ENCODE measurements at regions not wholly inside any gene's neighbourhood (a gene's known extent, or its start where the extent isn't known, plus 50 kb on each side); places are given as distances from the start of the nearest gene placed in this dataset.

DNA sequence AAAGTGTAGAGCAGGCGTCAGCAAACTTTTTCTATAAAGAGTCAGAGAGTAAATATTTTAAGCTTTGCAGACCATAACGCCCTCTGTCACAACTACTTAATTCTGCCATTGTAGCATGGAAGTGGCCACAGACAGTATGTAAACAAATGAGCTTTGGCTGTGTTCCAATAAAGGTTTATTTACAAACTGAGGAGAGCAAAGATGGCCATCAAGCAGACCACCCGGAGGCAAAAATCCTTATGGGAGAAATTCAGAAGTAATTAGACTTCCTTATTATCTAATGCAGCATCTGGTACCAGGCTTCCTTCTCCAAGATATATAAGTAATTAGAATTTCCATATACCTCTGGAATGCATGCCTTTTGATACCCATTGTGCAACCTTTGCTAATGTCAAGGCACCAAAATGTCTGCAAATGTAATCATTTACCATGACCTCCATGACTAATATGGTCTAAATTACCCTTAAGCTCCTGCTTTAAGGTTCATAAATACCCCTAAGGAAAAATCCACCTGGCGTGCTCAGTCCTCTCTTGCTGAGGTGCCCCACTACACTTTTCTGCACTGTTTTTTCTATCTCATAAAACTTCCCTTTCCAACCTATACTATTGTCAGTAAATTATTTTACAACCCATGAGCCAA lies 377.8 kb downstream of the MATN1 start:
- in situ Hi-C loops (cut with HindIII; ENCODE audit: low sequenced_read_pairs): no loop called here

DNA sequence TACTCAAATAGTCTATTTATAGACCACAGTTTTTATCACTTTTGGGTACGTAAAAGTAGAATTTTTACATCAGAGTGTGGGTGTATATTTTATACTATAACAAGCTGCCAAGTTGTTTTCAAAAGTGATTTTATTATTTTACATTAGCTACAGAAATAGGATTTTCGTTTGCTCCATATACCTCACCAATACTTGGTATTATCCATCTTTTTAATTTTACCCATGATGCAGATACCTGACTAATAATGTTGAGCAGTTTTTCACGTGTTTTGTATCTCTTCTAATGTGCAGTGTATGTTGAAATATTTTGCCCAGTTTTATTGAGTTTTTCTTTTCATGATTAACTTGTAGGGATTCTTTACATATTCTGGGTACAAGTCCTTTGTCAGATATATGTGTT lies 379.8 kb downstream of the MATN1 start:
- in situ Hi-C loops (cut with HindIII; ENCODE audit: low sequenced_read_pairs): no loop called here

DNA sequence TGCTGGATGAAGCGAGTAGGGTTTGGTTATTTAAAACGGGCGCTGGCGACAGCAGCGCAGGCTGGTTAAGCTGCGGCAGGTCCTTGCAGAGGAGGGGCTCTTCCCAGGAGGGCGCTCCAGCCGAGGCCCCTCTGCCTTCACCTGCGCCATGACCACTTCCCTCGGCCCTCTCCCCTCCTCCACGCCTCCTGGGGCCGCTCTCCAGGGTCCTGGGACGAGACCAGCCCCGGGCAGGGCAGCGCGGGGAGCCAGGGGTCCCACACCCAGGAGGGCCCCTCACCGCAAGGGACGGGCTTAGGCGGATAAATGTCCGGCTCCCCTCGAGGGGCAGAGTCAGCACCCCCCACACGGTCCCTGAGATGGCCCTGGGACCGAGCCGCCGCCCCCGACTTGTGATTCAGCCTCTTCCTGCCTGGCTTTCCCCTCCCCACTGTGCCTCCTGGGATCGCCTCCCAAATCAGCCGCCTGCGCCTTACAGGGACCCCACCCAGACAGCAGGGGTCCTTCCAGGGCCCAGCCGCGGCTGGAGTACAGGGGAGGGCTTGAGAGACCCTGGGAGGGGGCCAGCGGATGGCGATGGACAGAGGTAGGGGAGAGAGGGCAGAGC lies 380.7 kb downstream of the MATN1 start:
- in situ Hi-C loops (cut with HindIII; ENCODE audit: low sequenced_read_pairs): no loop called here

DNA sequence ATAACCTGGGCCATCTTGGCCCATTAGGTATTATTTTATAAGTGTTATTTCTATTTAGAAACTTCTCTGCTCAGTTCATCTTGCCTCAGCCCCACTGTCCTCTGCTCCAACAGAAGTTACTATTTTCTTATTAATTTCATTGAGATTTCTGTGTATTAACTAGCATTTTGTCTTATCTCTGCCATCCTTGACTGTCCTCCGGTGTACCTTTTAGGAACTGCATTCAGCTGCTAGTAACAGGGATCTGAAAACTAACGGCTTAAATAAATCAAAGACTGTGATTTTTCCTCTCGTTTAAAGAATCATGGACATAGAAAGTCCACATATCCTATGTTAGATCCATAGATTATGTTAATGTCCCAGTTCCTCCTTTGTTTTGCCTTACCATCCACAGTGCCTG lies 382.5 kb downstream of the MATN1 start:
- in situ Hi-C loops (cut with HindIII; ENCODE audit: low sequenced_read_pairs): no loop called here

DNA sequence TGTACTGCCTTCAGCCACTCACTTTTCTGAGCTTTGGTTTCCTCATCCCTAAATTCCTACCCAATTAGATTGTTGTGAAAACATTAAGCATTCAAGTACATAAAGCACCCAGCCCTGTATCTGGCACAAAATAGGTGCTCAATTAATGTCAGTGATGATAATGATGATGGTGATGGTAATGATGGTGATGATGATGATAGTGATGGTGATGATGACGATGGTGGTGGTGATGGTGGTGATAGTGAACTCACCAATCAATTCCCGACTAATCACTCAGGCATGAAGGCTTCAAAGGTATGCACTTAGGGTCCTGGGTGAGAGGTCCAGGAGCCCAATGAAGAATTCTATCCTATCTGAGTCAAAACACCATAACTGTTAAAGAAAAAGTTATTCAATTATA lies 383.5 kb downstream of the MATN1 start:
- in situ Hi-C loops (cut with HindIII; ENCODE audit: low sequenced_read_pairs): no loop called here

DNA sequence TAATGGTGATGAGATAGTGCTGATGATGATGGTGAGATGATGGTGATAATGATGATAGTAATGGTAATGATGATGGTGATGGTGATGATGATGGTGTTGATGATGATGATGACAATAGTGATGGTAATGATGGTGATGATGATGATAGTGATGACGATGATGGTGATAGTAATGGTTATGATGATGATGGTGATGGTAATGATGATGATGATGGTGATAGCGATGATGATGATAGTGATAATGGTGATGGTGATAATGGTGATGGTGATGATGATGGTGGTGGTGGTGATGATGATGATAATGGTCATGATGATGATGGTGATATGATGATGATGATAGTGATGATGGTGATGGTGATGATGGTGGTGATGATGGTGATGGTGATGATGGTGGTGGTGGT lies 384.6 kb downstream of the MATN1 start:
- in situ Hi-C loops (cut with HindIII; ENCODE audit: low sequenced_read_pairs): no loop called here

DNA sequence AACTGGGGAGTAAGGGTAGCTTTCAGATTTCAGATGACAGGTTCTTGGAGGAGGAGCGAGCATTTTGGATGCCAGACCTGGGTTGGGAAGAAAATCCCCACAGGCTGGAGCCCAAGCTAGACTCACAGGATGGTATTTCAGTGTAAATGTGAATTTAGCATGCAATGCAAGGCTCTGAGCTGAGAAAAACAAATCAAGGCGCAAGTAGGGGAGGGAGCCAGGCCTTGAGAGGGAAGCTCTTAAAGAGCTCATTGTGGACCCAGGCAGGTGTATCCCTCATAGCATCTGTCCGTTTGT lies 386.1 kb downstream of the MATN1 start:
- in situ Hi-C loops (cut with HindIII; ENCODE audit: low sequenced_read_pairs): no loop called here

DNA sequence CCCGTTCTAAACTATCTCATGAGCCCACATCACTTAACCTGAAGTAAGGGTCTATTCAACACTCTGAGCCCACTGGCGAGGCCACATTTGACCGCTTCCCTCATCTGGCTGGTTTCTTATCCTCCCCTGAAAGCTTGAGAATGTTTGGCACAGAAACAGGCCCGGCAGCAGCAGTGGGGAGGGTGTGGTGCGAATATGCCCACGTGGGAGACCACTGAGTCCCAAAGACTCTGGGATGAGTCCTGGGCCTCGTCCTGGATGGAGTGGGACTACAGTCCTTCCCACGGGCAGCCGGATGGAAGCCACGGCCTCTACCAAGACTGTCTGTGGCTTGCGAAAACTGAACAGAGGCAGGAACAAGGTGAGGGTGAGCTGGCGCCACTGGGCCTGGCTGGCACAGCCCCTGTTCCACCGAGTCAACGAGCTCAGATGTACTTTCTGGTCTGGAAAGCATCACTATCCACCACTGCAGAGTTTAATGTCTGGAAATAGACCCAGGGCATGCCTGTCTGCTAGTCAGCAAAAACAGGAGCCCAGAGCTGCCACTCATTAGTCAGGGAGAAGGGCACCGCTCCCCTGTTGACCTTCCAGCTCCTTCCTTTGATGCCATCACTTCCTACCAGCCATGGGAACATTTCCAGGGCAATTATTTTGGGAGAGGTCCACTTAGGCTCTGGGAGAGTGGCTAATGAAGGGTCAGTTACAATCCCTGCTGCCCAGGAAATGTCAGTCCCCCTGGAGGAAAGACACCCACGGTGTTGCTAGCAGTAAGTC lies 386.6 kb downstream of the MATN1 start:
- in situ Hi-C loops (cut with HindIII; ENCODE audit: low sequenced_read_pairs): no loop called here

DNA sequence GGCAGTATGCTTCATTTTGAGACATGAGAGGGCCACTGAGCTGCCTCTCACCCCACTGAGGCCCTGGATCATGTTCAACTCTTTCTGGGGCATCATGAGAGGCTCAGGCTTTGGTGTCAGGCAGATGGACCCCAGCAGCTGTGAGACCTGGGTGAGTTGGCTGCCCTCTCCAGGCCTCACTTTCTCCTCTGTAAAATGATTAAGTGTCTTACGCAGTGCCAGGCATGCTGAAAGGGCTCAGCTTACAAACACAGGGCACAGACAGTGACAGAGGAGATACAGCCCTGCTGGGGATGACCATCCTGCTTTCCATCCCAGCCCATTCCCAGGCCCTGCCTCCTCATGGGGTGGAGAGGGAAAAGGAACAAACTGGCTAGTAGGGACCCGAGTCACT lies 387.4 kb downstream of the MATN1 start:
- in situ Hi-C loops (cut with HindIII; ENCODE audit: low sequenced_read_pairs): no loop called here

DNA sequence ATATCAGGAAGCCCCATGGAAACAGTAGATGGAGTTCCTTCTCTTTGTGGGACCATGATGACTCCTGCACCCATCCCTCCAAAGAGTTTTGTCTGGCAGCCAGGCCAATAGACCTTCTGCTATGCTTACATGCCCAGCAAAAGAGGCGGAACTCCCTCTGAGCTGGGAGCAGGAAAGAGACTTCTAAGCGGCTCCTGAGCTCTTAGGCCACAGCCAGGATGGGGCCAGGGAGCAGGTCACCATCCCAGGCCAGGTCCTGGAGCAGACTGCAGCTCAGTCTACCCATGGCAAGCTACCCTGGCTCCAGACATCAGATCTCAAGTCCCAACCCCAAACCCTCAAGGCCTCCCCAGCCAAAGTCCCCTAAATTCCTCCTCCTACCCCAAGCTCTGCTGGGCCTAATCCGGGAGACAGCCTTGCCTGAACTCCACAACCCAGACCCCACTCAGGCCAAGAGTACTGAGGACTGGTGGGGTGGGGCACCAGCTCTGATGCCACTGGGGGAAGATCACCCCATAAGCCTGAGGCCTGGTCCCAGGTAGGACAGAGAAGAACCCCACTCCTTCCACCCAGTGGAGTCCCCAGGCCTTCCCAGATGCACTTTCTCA lies 387.9 kb downstream of the MATN1 start:
- in situ Hi-C loops (cut with HindIII; ENCODE audit: low sequenced_read_pairs): no loop called here

DNA sequence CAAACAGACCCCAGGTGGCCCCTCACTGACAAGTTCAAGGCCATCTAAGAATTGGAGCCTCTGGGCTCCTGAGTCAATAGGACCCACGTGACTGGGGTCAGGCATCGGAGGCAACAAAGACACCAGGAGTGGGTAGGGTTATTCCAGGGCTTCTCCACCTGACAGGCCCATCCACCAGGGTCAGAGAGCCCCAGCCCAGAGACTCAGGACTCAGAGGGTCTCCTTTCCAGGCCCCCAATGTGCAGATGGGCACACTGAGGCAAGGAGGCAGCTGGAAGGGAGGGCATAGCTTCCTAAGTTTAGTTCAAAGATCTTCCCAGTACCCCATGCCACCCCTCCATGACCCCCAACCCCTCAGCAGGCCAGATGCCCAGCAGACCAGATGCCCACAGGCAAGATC lies 388.6 kb downstream of the MATN1 start:
- in situ Hi-C loops (cut with HindIII; ENCODE audit: low sequenced_read_pairs): no loop called here

DNA sequence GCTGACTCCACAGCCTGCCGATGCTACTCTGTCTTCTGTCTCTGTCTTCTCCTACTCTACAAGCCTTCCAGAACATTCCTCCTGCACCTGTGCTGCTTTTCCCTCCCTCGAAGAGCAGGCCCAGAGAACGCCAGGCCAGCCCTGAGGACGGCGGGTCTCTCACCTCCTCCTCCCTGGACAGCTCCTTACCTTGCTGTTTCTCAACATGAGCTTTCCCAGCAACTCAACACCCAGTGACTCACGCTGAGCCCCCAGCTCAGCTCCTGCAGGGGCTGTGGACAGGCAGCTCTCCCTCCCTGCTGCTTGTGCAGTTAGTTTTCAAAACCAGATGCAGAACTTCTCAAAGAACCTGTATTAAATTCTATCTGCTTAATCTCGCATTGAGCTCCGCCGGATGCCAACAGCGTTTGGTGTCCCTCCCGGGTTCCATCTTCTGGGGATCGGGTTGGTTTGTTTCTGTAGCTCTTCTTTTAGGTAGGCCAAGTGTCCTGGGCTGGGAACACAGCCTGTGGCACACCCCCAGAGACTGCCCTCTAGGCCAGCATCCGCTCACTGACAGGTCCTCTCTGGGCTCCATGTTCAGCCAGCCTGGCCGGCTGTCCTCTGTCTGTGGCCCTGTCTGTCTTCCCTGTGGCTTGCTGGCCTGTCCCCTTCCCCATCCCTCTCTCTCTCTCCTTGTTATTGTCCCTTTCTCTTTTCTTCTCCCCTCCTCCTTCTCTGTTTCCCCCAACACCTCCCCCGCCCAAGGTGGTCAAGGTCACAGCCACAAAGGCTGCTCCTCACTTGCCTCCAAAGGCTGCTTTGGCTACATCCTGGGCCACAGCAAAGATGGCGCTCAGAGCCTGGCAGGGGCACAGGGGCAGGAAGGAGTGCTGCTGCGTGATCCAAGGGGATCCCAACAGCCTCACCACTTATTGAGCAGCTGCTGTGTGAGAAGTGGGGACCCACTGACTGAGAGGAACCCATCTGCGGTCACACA lies 391.0 kb downstream of the MATN1 start:
- in situ Hi-C loops (cut with HindIII; ENCODE audit: low sequenced_read_pairs): no loop called here

DNA sequence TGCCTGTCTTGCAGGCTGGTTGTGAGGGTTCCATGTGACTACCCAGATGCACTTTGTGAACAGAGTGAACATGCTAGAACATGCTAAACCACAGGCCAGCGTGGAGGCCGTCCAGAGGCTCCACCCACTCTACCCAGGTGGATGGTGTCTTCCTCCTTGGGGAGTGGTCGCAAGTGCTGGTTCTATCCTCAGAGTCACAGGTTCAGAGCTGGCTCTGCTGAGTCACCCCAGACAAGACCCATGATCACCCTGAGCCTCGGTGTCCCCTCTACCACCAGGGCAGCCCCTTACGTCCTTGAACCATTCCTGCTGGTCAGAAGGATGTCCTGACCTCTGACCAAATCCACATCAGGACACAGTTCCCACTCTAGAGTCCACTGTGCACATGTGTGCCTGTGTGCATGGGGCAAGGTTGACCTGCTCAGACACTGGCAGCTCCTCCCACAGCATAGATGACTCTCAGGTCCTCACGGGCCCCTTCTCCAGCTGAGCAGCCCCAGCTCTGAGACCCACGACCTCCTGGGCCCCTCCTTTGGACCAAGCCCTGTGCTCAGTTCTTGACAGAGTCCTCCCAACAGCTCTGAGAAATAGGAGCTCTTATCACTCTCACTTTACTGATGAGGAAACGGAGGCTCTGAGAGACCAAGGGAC lies 391.8 kb downstream of the MATN1 start:
- in situ Hi-C loops (cut with HindIII; ENCODE audit: low sequenced_read_pairs): no loop called here

DNA sequence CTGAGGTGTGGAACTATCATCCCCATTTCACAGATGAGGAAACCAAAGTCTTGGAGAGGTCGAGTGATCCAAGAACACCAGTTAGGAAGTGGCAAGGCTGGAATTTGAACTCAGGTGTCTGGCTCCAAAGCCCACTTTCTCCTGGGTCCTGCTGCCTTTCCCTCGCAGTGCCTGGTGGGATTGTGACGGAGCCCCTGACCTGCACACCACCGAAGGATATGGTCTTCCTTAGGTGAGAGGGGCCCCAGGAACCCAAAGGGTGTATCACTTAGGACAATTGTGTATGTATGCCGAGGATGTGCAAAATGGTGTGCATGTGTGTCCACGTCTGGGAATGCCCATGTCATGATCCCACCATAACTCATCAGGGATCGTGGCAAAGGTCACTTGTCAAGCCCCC lies 392.7 kb downstream of the MATN1 start:
- in situ Hi-C loops (cut with HindIII; ENCODE audit: low sequenced_read_pairs): no loop called here

DNA sequence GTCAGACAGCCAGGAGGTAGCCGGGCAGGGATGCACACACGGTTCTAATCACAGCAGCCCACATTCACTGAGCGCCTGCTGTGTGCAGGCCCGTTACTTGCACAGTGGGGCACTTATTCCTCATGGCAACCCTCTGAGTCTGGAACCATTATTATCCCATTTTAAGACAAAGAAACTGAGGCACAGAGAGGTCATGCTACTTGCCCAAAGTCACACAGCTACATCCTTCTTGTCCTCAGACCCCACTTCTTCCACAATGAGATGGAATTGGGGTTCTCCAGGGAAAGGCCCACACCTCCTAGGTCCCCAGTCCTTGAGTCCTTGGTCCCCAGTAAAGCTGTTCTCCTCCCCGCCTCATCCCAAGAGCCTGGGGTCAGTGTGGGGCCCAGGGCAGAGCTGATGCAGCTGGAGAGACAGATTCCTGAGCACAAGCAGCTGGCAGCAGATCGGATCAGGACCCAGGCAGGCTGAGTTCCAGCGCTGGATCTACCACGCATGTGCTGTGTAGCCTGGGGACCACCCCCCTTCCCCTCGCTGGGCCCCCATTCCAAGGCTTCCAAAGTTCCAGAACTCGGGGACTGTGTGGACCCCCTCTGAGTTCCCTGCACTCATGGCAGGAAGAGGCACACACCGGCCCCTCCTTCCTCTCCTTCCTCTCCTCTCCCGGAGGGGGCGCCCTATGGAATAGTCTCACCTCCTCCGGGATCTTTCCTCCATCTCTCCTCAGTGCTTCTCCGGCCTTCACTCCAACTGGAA lies 393.4 kb downstream of the MATN1 start:
- in situ Hi-C loops (cut with HindIII; ENCODE audit: low sequenced_read_pairs): no loop called here

DNA sequence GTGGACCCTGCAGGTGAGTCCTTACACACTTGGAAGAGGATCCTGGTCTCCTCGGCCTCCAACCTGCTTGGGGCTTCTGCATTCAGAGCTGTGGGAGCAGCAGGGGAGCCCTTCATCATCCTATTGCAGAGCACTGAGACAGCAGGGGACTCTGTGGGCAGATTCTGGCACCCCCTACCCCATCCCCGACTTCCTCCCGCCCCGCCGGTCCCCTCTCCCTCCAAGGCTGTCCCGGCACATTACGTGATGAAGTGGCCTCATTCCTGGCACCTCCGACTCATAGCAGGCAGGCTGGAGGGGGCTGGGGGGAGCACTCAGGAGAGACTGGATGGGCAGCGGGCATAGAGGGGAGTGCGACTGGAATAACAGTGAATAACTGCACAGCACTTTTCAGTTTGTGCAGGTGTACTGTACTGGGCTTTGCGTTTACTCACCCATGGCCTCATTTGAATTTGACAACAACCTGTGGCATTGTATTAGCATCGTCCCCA lies 394.1 kb downstream of the MATN1 start:
- in situ Hi-C loops (cut with HindIII; ENCODE audit: low sequenced_read_pairs): no loop called here

DNA sequence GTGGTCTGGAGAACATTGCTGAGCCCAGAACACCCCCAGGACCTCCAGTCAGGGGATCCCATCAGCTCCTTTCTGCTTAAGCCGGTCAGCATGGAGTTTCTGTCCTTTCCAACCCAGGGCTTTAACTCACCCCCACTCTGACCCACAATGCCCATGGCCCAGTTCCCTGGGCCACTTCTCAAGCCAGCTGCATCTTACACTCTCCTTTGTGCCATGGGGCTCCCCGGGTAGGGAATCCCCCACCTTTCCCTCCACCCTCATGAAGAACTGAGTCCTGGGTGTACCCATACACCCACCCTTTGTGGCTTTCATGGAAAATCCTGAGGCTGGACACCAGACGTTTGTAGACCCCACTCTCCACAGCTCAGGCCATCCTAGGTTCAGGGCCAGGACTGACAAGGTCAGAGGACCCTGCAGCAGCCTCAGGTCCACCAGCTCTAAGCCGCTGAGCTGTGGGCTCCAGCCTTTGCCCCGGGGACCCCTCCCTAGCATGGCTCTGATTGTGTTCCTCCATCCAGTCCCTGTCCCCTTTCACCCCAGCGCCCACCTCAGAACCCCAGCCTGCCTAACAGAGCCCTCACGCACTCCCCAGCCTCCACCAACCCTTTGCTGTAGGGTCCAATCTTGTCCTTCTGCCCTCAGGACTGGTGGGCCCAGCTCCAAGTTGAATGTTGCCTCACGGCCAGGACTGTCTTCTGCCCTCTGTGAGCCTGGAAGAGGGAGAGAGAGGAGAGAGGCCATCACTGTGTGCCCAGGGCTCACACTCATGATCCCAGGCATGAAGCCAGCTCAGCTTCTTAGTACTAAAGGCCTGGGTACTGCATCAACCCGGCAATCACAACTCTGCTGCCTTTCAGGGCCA lies 394.8 kb downstream of the MATN1 start:
- in situ Hi-C loops (cut with HindIII; ENCODE audit: low sequenced_read_pairs): no loop called here

DNA sequence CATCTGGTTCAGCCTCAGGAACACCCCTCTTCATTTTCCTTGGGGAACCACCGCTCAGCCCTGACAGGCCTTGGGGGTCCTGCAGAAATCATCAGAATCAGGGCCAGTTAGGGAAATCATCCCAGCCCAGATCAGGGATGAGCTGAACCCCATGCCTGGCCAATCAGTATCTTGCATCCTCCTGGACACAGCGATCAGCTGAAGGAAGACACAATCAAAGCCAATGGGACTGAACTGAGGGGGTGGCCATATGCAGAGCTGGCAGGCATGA lies 395.4 kb downstream of the MATN1 start:
- in situ Hi-C loops (cut with HindIII; ENCODE audit: low sequenced_read_pairs): no loop called here
